ENCODE measurements at regions not wholly inside any gene's neighbourhood (a gene's known extent, or its start where the extent isn't known, plus 50 kb on each side); places are given as distances from the start of the nearest gene placed in this dataset.

DNA sequence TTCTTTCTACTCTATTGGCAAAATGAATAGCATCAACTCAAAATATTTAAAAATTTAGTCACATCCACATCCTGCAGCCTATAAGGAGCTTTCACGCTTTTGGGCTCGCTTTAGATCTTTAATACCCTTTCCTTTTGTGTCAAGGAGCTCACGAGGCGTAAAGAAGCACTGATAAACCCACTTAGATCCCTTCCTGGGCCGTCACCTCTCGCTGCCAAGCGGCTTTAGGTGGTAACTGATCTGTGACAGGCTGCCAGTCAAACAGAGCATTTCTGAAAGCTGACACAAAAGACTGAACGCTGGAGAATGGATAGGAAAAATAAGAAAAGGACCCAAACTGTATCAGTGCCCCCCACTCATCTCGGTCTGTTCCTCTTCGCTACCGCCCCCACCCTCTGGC lies 385.7 kb upstream of the MMS22L start:
- intact Hi-C loops (cut with DNase I): no loop called here
- H3K27ac ChIP-seq: no peak overlapping the region
- H3K4me1 ChIP-seq: peaks cover 6% of the 10 kb centered on the region
- H3K9me3 ChIP-seq: no peaks in the 10 kb centered on the region
- TF ChIP-seq, protein P1, sequence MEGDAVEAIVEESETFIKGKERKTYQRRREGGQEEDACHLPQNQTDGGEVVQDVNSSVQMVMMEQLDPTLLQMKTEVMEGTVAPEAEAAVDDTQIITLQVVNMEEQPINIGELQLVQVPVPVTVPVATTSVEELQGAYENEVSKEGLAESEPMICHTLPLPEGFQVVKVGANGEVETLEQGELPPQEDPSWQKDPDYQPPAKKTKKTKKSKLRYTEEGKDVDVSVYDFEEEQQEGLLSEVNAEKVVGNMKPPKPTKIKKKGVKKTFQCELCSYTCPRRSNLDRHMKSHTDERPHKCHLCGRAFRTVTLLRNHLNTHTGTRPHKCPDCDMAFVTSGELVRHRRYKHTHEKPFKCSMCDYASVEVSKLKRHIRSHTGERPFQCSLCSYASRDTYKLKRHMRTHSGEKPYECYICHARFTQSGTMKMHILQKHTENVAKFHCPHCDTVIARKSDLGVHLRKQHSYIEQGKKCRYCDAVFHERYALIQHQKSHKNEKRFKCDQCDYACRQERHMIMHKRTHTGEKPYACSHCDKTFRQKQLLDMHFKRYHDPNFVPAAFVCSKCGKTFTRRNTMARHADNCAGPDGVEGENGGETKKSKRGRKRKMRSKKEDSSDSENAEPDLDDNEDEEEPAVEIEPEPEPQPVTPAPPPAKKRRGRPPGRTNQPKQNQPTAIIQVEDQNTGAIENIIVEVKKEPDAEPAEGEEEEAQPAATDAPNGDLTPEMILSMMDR (IDR thresholded peaks at IDR 0.05): no peak
- TF ChIP-seq POLR2A (IDR thresholded peaks at IDR 0.05): no peak
- 24 to 26% methylated on average over 11 of the region's 11 CpGs for WGBS, 2 donors
- no peaks in the 10 kb centered on the region for H3K36me3 ChIP-seq (replicated peaks in 1 of 2; ENCODE audit: insufficient read depth in 1 of 2, low read depth in 2 of 2)
- ATAC-seq: no peak
- DNase-seq: no peak
- H3K27me3 ChIP-seq: no peaks in the 10 kb centered on the region
- H3K4me3 ChIP-seq: no peak overlapping the region

DNA sequence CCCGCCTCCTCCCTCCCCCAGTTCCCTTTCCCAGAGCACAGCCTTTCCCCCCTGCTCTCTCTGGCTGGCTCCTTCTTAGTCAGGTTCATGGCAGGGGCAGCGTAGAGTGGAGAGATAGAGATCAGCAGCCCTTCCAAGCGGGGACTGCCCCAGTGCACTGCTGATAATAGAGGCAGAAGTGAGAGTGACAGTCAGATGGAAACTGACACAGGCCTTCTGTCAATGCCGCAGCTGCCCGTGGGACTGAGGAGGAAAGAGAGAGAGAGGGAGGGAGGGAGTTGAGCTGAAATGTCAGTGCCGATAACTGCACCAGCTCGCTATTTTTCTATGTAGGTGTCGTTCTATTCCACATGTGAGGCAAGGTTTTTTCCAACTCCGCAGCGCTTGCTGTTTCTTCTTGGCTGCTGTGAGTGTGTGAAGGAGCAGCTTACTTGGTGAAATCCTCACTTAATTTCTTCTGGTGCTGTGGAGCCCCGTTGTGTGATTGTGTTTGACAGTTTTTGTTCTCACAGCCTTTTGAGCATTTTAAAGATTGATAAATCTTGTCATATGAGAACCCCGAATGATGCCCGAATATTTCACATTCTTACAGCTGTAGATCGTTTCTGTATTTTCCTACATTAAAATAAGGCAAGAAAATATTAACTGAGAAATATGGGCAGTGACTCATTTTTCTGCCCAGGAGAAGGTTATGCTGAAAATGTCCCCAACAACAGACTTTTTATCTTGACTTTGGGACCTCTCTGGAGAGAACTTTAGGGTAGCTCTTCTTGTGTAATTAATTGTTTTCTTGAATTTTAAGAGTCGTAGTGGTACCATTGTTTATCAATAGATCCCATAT lies 386.4 kb upstream of the MMS22L start:
- no peaks in the 10 kb centered on the region for H3K9me3 ChIP-seq
- no peak overlapping the region for H3K27ac ChIP-seq
- no peak for ATAC-seq
- H3K4me1 ChIP-seq: peaks cover 6% of the 10 kb centered on the region
- DNase-seq: no peak
- H3K4me3 ChIP-seq: no peak overlapping the region
- 13% methylated on average over 15 of the region's 15 CpGs for WGBS, 2 donors
- H3K36me3 ChIP-seq (replicated peaks in 1 of 2; ENCODE audit: insufficient read depth in 1 of 2, low read depth in 2 of 2): no peaks in the 10 kb centered on the region
- no peaks in the 10 kb centered on the region for H3K27me3 ChIP-seq
- intact Hi-C loops (cut with DNase I): no loop called here
- TF ChIP-seq, protein P1 (IDR thresholded peaks at IDR 0.05): no peak
- TF ChIP-seq POLR2A (IDR thresholded peaks at IDR 0.05): no peak

DNA sequence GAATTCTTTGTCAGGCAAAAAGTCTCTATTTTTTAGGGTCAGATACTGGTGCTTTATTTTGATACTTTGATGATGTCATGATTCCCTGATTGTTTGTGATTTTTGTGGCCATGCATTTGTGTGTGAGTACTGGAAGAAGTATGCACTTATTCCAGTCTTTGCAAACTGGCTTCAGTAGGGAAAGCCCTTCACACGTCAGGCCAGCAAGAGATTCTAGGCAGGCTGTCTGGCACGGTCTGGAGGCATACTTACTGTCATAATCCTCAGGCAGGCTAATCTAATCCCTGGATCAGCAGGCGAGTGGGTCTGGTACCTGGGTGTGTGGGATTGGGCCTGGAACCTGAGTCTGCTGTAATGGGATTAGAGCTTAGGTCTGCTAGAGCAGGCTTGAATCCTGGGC lies 391.8 kb upstream of the MMS22L start:
- Histone ChIP-seq H3K36me3 (replicated peaks in 1 of 2; ENCODE audit: insufficient read depth in 1 of 2, low read depth in 2 of 2) (no peaks in the 10 kb centered on the region), H3K27ac (no peak overlapping the region), H3K4me3 (no peak overlapping the region), H3K9me3 (no peaks in the 10 kb centered on the region), H3K4me1 (no peaks in the 10 kb centered on the region), H3K27me3 (no peaks in the 10 kb centered on the region)
- TF ChIP-seq POLR2A (IDR thresholded peaks at IDR 0.05): no peak
- TF ChIP-seq, protein P1 (IDR thresholded peaks at IDR 0.05): no peak
- intact Hi-C loops (cut with DNase I): no loop called here
- no peak for DNase-seq
- 55 to 77% methylated on average over 3 of the region's 3 CpGs for WGBS, 2 donors
- no peak for ATAC-seq

DNA sequence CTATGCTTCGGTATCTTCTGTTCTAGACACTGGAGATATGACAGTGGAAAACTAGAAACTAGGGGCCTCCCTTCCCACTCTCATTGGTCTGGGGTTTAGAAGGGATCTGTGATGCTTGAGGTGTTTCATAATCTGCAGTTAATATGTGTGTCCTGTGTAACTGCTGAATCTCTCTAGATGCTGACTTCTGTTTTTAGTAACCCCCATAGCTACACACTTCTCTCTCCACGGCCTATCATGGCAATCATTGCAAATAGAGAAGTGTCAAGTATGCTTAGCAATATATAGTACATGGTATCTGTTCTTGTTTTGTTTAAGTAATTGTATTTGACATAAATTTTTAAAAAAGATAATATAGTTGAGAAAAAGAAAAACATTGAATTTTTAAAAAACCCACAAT lies 394.6 kb upstream of the MMS22L start:
- H3K4me3 ChIP-seq: no peak overlapping the region

More for the DNA sequence above, 394.6 kb upstream of the MMS22L start:
- Histone ChIP-seq H3K27ac (no peak overlapping the region), H3K4me1 (no peaks in the 10 kb centered on the region), H3K27me3 (no peaks in the 10 kb centered on the region), H3K9me3 (no peaks in the 10 kb centered on the region), H3K36me3 (replicated peaks in 1 of 2; ENCODE audit: insufficient read depth in 1 of 2, low read depth in 2 of 2) (no peaks in the 10 kb centered on the region)
- DNase-seq: no peak
- ATAC-seq: no peak
- 53 to 57% methylated on average over 2 of the region's 2 CpGs for WGBS, 2 donors
- intact Hi-C loops (cut with DNase I): no loop called here
- no peak for TF ChIP-seq POLR2A (IDR thresholded peaks at IDR 0.05)
- TF ChIP-seq, protein P1 (IDR thresholded peaks at IDR 0.05): no peak
